ENCODE measurements at regions not wholly inside any gene's neighbourhood (a gene's known extent, or its start where the extent isn't known, plus 50 kb on each side); places are given as distances from the start of the nearest gene placed in this dataset.

- TF ChIP-seq CTCF (IDR thresholded peaks at IDR 0.05): no peak
- TF ChIP-seq POLR2AphosphoS5 (IDR thresholded peaks at IDR 0.05; ENCODE audit: low read depth, low read length): no peak
- no peak for TF ChIP-seq SIN3A (IDR thresholded peaks at IDR 0.05; ENCODE audit: borderline replicate concordance, insufficient read depth, low read depth, low read length)
- TF ChIP-seq, protein P1, sequence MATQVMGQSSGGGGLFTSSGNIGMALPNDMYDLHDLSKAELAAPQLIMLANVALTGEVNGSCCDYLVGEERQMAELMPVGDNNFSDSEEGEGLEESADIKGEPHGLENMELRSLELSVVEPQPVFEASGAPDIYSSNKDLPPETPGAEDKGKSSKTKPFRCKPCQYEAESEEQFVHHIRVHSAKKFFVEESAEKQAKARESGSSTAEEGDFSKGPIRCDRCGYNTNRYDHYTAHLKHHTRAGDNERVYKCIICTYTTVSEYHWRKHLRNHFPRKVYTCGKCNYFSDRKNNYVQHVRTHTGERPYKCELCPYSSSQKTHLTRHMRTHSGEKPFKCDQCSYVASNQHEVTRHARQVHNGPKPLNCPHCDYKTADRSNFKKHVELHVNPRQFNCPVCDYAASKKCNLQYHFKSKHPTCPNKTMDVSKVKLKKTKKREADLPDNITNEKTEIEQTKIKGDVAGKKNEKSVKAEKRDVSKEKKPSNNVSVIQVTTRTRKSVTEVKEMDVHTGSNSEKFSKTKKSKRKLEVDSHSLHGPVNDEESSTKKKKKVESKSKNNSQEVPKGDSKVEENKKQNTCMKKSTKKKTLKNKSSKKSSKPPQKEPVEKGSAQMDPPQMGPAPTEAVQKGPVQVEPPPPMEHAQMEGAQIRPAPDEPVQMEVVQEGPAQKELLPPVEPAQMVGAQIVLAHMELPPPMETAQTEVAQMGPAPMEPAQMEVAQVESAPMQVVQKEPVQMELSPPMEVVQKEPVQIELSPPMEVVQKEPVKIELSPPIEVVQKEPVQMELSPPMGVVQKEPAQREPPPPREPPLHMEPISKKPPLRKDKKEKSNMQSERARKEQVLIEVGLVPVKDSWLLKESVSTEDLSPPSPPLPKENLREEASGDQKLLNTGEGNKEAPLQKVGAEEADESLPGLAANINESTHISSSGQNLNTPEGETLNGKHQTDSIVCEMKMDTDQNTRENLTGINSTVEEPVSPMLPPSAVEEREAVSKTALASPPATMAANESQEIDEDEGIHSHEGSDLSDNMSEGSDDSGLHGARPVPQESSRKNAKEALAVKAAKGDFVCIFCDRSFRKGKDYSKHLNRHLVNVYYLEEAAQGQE (IDR thresholded peaks at IDR 0.05; ENCODE audit: insufficient read depth in 1 of 2, low read depth in 2 of 2, low read length in 1 of 2): no peak
- no peak for TF ChIP-seq TCF7L2 (IDR thresholded peaks at IDR 0.05; ENCODE audit: low read depth, low read length)
Observed at GRCh38 chr1:117278531-117278930, 67.8 kb upstream of the VTCN1 start.
